Neural cell (in vitro differentiated cells): ENCODE measurements at regions not wholly inside any gene's neighbourhood (a gene's known extent, or its start where the extent isn't known, plus 50 kb on each side); places are given as distances from the start of the nearest gene placed in this dataset.

Source experiments
- H2AFZ ChIP-seq: fragments of 200-600, 300-800 bp; sonication (generic), shearing (Covaris generic); 2 replicates; pipeline ENCODE4 v1.6.0; 2014; ENCODE audit warnings: low read depth, mild to moderate bottlenecking, antibody characterized with exemption, low read length, moderate library complexity
- H3F3A ChIP-seq: fragments of 200-600 bp; shearing (Covaris generic); 2 replicates; pipeline ENCODE4 v1.6.1; 2016; ENCODE audit warnings: mild to moderate bottlenecking, moderate library complexity, mixed read lengths, antibody characterized with exemption, low read length; ENCODE audit not compliant: insufficient read depth, poor library complexity, severe bottlenecking
- H3K27ac ChIP-seq: fragments of 200-600, 300-800 bp; sonication (generic), shearing (Covaris generic); 2 replicates; pipeline ENCODE4 v1.5.1; 2014; ENCODE audit warnings: mild to moderate bottlenecking, low read length, moderate library complexity
- H3K27me3 ChIP-seq: fragments of 300-800, 200-600 bp; sonication (generic), shearing (Covaris generic); 2 replicates; pipeline ENCODE4 v1.6.0; 2014; ENCODE audit warnings: mild to moderate bottlenecking, low read depth, low read length, moderate library complexity; ENCODE audit not compliant: insufficient read depth
- H3K36me3 ChIP-seq: fragments of 300-800, 200-600 bp; sonication (generic), shearing (Covaris generic); 2 replicates; pipeline ENCODE4 v1.5.1; 2014; ENCODE audit warnings: mild to moderate bottlenecking, antibody characterized with exemption, low read length, moderate library complexity; ENCODE audit not compliant: insufficient read depth
- H3K4me2 ChIP-seq: fragments of 300-800, 200-600 bp; sonication (generic), shearing (Covaris generic); 2 replicates; pipeline ENCODE4 v1.6.0; 2014; ENCODE audit warnings: mild to moderate bottlenecking, low read length
- H3K4me3 ChIP-seq: fragments of 300-800, 200-600 bp; sonication (generic), shearing (Covaris generic); 2 replicates; pipeline ENCODE4 v1.5.1; 2014; ENCODE audit warnings: mild to moderate bottlenecking, low read length, moderate library complexity
- H3K79me2 ChIP-seq: fragments of 200-600 bp; shearing (Covaris generic); replicated peaks from 2 replicates; pipeline ENCODE4 v1.6.0; 2014; ENCODE audit warnings: mild to moderate bottlenecking, low read length, moderate library complexity; ENCODE audit not compliant: insufficient read depth
- H3K9ac ChIP-seq: fragments of 300-800, 200-600 bp; sonication (generic), shearing (Covaris generic); 2 replicates; pipeline ENCODE4 v1.6.1; 2016; ENCODE audit warnings: mild to moderate bottlenecking, low read length, mixed read lengths
- H3K9me2 ChIP-seq: fragments of 200-600 bp; shearing (Covaris generic); 2 replicates; pipeline ENCODE4 v1.6.1; 2016; ENCODE audit warnings: mild to moderate bottlenecking, low read length, mixed read lengths; ENCODE audit not compliant: insufficient read depth
- H3K9me3 ChIP-seq: fragments of 200-600, 300-800 bp; sonication (generic), shearing (Covaris generic); 2 replicates; pipeline ENCODE4 v1.6.1; 2016; ENCODE audit warnings: mild to moderate bottlenecking, mixed run types, low read length, moderate library complexity, mixed read lengths
- H4K20me1 ChIP-seq: fragments of 200-600 bp; shearing (Covaris generic); 2 replicates; pipeline ENCODE4 v1.6.1; 2016; ENCODE audit warnings: mild to moderate bottlenecking, mixed run types; ENCODE audit not compliant: insufficient read depth
- CTCF ChIP-seq: fragments of 450-650 bp; IDR thresholded peaks from 2 replicates; pipeline ENCODE4 v1.5.1; 2014; ENCODE audit warnings: antibody characterized with exemption, mild to moderate bottlenecking, moderate library complexity; ENCODE audit not compliant: poor library complexity, severe bottlenecking
- EP300 ChIP-seq: fragments of 450-650 bp; conservative IDR thresholded peaks from 2 replicates; pipeline ENCODE4 v1.6.1; 2014; ENCODE audit warnings: antibody characterized with exemption, mild to moderate bottlenecking, moderate library complexity; ENCODE audit not compliant: poor library complexity, severe bottlenecking
- EZH2 ChIP-seq: fragments of 200-600, 300-800 bp; shearing (Covaris generic), sonication (generic); IDR thresholded peaks from 2 replicates; pipeline ENCODE4 v1.6.1; 2014; ENCODE audit warnings: antibody characterized with exemption, low read length, borderline replicate concordance, mild to moderate bottlenecking; ENCODE audit not compliant: insufficient read depth, poor library complexity, severe bottlenecking
- MXI1 ChIP-seq: fragments of 450-650 bp; conservative IDR thresholded peaks from 2 replicates; pipeline ENCODE4 v1.6.1; 2014; ENCODE audit warnings: antibody characterized with exemption, mild to moderate bottlenecking; ENCODE audit not compliant: poor library complexity, severe bottlenecking
- POLR2AphosphoS5 ChIP-seq: IDR thresholded peaks from 2 replicates; pipeline ENCODE4 v1.6.1; 2012
- RAD21 ChIP-seq: fragments of 450-650 bp; conservative IDR thresholded peaks from 2 replicates; pipeline ENCODE4 v1.6.1; 2014; ENCODE audit warnings: antibody characterized with exemption, mild to moderate bottlenecking, moderate library complexity
- SMC3 ChIP-seq: fragments of 450-650 bp; conservative IDR thresholded peaks from 2 replicates; pipeline ENCODE4 v1.6.1; 2014; ENCODE audit warnings: antibody characterized with exemption, mild to moderate bottlenecking, moderate library complexity; ENCODE audit not compliant: poor library complexity
- TAF1 ChIP-seq: IDR thresholded peaks from 2 replicates; pipeline ENCODE4 v1.6.1; 2012; ENCODE audit warnings: low read depth
- TF ChIP-seq, protein P1 (sequence below): IDR thresholded peaks from 2 replicates; pipeline ENCODE4 v1.6.1; 2012; ENCODE audit warnings: borderline replicate concordance

- no peaks in the 10 kb centered on the region for H3K79me2 ChIP-seq
- no peaks in the 10 kb centered on the region for H4K20me1 ChIP-seq
- H2AFZ ChIP-seq = no peak overlapping the region
- H3F3A ChIP-seq = no peaks in the 10 kb centered on the region
- H3K9me3 ChIP-seq = no peaks in the 10 kb centered on the region
- H3K27ac ChIP-seq = no peak overlapping the region
- no peak overlapping the region for H3K4me2 ChIP-seq
- TF ChIP-seq EZH2 = no peak
- TF ChIP-seq CTCF = no peak
- no peak for TF ChIP-seq POLR2AphosphoS5
- TF ChIP-seq, protein P1, sequence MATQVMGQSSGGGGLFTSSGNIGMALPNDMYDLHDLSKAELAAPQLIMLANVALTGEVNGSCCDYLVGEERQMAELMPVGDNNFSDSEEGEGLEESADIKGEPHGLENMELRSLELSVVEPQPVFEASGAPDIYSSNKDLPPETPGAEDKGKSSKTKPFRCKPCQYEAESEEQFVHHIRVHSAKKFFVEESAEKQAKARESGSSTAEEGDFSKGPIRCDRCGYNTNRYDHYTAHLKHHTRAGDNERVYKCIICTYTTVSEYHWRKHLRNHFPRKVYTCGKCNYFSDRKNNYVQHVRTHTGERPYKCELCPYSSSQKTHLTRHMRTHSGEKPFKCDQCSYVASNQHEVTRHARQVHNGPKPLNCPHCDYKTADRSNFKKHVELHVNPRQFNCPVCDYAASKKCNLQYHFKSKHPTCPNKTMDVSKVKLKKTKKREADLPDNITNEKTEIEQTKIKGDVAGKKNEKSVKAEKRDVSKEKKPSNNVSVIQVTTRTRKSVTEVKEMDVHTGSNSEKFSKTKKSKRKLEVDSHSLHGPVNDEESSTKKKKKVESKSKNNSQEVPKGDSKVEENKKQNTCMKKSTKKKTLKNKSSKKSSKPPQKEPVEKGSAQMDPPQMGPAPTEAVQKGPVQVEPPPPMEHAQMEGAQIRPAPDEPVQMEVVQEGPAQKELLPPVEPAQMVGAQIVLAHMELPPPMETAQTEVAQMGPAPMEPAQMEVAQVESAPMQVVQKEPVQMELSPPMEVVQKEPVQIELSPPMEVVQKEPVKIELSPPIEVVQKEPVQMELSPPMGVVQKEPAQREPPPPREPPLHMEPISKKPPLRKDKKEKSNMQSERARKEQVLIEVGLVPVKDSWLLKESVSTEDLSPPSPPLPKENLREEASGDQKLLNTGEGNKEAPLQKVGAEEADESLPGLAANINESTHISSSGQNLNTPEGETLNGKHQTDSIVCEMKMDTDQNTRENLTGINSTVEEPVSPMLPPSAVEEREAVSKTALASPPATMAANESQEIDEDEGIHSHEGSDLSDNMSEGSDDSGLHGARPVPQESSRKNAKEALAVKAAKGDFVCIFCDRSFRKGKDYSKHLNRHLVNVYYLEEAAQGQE = no peak
- no peak for TF ChIP-seq RAD21
- TF ChIP-seq TAF1 = no peak
- TF ChIP-seq MXI1 = no peak
- no peak for TF ChIP-seq EP300
- no peak for TF ChIP-seq SMC3
- H3K9ac ChIP-seq = no peak overlapping the region
- no peaks in the 10 kb centered on the region for H3K9me2 ChIP-seq
- H3K4me3 ChIP-seq = no peak overlapping the region
- no peaks in the 10 kb centered on the region for H3K36me3 ChIP-seq
- H3K27me3 ChIP-seq = no peaks in the 10 kb centered on the region
Observed at GRCh38 chr5:169424279-169424655, 123.3 kb upstream of the SLIT3 start.

DNA sequence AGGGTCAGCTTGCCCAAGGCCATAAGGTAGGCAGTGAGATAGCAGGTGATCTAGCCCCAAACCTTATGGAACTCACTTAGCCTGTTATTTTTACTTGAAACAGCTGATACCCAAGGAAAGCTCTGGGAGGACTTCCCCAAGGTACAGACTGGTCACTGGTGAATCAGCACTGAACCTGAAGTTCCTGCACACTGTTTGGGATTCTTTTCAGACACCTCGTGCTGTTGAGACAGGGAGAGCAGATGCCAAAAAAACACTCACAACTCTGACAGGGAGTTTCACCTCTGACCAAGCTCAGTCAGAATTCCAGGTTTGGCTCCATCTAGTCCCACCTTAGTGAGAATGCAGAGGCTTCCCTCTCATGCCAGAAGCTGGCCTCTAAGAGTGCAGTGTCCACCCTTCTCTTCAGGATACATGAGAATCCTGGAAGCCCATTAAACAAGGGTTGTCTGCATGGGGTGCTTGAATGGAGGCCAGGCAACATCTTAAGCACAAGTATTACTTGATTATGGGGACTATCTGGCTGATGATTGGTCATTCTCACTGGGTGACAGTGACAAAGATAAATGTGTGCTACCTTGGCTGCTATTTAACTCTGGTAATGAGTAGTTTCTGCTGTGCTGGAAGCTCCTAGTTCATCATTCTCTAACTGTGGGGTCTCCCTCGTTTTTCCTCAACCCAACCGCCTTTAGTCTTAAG, 122.8 kb upstream of the SLIT3 start:
- H3K27me3 ChIP-seq = no peaks in the 10 kb centered on the region
- no peak overlapping the region for H3K27ac ChIP-seq
- no peaks in the 10 kb centered on the region for H3F3A ChIP-seq
- TF ChIP-seq CTCF (no peak), MXI1 (no peak), SMC3 (no peak), TAF1 (no peak), RAD21 (no peak)
- no peak overlapping the region for H3K9ac ChIP-seq
- H2AFZ ChIP-seq = no peak overlapping the region
- no peaks in the 10 kb centered on the region for H3K9me2 ChIP-seq
- H3K79me2 ChIP-seq = no peaks in the 10 kb centered on the region
- no peak overlapping the region for H3K4me3 ChIP-seq
- H3K9me3 ChIP-seq = no peaks in the 10 kb centered on the region
- no peaks in the 10 kb centered on the region for H4K20me1 ChIP-seq
- H3K4me2 ChIP-seq = no peak overlapping the region
- no peaks in the 10 kb centered on the region for H3K36me3 ChIP-seq
